ENCODE measurements at regions not wholly inside any gene's neighbourhood (a gene's known extent, or its start where the extent isn't known, plus 50 kb on each side); places are given as distances from the start of the nearest gene placed in this dataset.
"Not testable (repeated sequence)": the region's sequence is repeated elsewhere in the genome, so short reads cannot be mapped to it uniquely, and the experiment has no call there.

GRCh38 chr3:18693588-18694329 is 268.6 kb upstream of the SATB1 start:
- in situ Hi-C loops (cut with MboI; ENCODE audit: low sequenced_read_pairs), result not testable (repeated sequence)

GRCh38 chr3:18687286-18687685 is 262.1 kb upstream of the SATB1 start:
- in situ Hi-C loops (cut with MboI; ENCODE audit: low sequenced_read_pairs), result no loop called here

GRCh38 chr3:18683900-18684299 is 258.8 kb upstream of the SATB1 start:
- in situ Hi-C loops (cut with MboI; ENCODE audit: low sequenced_read_pairs), result no loop called here

- in situ Hi-C loops (cut with MboI; ENCODE audit: low sequenced_read_pairs), result no loop called here
Observed at GRCh38 chr3:18681818-18682345, 256.7 kb upstream of the SATB1 start.

GRCh38 chr3:18680758-18681157 is 255.6 kb upstream of the SATB1 start:
- in situ Hi-C loops (cut with MboI; ENCODE audit: low sequenced_read_pairs), result no loop called here

- in situ Hi-C loops (cut with MboI; ENCODE audit: low sequenced_read_pairs), result no loop called here
Observed at GRCh38 chr3:18679238-18679637, 254.1 kb upstream of the SATB1 start.

GRCh38 chr3:18675197-18675596 is 250.1 kb upstream of the SATB1 start:
- in situ Hi-C loops (cut with MboI; ENCODE audit: low sequenced_read_pairs), result no loop called here

- in situ Hi-C loops (cut with MboI; ENCODE audit: low sequenced_read_pairs), result no loop called here
Observed at GRCh38 chr3:18672561-18672960, 247.4 kb upstream of the SATB1 start.

- in situ Hi-C loops (cut with MboI; ENCODE audit: low sequenced_read_pairs), result no loop called here
Observed at GRCh38 chr3:18670759-18671158, 245.6 kb upstream of the SATB1 start.

GRCh38 chr3:18669374-18669773 is 244.2 kb upstream of the SATB1 start:
- in situ Hi-C loops (cut with MboI; ENCODE audit: low sequenced_read_pairs), result no loop called here

GRCh38 chr3:18667552-18667951 is 242.4 kb upstream of the SATB1 start:
- in situ Hi-C loops (cut with MboI; ENCODE audit: low sequenced_read_pairs), result no loop called here

GRCh38 chr3:18666655-18667054 is 241.5 kb upstream of the SATB1 start:
- in situ Hi-C loops (cut with MboI; ENCODE audit: low sequenced_read_pairs), result no loop called here

- in situ Hi-C loops (cut with MboI; ENCODE audit: low sequenced_read_pairs), result no loop called here
Observed at GRCh38 chr3:18660059-18660458, 234.9 kb upstream of the SATB1 start.

- in situ Hi-C loops (cut with MboI; ENCODE audit: low sequenced_read_pairs), result no loop called here
Observed at GRCh38 chr3:18657858-18658820, 233.0 kb upstream of the SATB1 start.

- in situ Hi-C loops (cut with MboI; ENCODE audit: low sequenced_read_pairs), result no loop called here
Observed at GRCh38 chr3:18656866-18657265, 231.7 kb upstream of the SATB1 start.

GRCh38 chr3:18656410-18656809 is 231.3 kb upstream of the SATB1 start:
- in situ Hi-C loops (cut with MboI; ENCODE audit: low sequenced_read_pairs), result no loop called here

GRCh38 chr3:18655827-18656226 is 230.7 kb upstream of the SATB1 start:
- in situ Hi-C loops (cut with MboI; ENCODE audit: low sequenced_read_pairs), result no loop called here

GRCh38 chr3:18652781-18653180 is 227.6 kb upstream of the SATB1 start:
- in situ Hi-C loops (cut with MboI; ENCODE audit: low sequenced_read_pairs), result no loop called here

- in situ Hi-C loops (cut with MboI; ENCODE audit: low sequenced_read_pairs), result no loop called here
Observed at GRCh38 chr3:18650731-18651130, 225.6 kb upstream of the SATB1 start.

- in situ Hi-C loops (cut with MboI; ENCODE audit: low sequenced_read_pairs), result no loop called here
Observed at GRCh38 chr3:18649666-18650363, 224.7 kb upstream of the SATB1 start.

- in situ Hi-C loops (cut with MboI; ENCODE audit: low sequenced_read_pairs), result no loop called here
Observed at GRCh38 chr3:18648868-18649462, 223.8 kb upstream of the SATB1 start.

Data from HL-60/S4 treated with retinoic acid at 250 ng/mL for 4 days and 3 days (cell line).